ENCODE measurements at regions not wholly inside any gene's neighbourhood (a gene's known extent, or its start where the extent isn't known, plus 50 kb on each side); places are given as distances from the start of the nearest gene placed in this dataset.

DNA sequence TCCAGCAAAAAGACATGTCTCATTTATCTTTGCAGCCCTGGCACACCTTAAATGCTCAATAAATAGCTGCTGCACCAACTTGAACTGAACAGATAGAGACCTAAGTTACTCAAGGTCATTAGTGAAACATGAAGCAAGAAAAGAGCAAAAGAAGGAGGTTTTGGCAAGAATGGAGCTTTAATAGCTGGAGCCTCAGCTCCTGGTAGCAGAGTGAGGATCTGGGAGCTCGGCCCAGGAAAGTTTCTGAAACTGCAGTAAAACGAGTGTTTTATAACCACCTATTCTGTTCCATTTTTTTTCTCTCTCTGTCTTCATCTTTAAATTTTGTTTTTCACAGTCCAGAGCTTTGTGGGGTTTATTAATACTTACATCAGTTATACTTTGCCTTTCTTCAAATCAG is 207.5 kb downstream of the SETD4 start:
- Mint-ChIP-seq H3K27me3 (ENCODE audit: low read depth in 3 of 3) (peaks cover 1 to 6% (median 3%) of the 10 kb centered on the region in 3 donors), H3K9me3 (peaks cover 0 to 3% (median 0%) of the 10 kb centered on the region in 7 donors), H3K4me1 (peaks cover 6% of the 10 kb centered on the region), H3K27ac (no peak overlapping the region), H3K36me3 (no peaks in the 10 kb centered on the region), H3K4me3 (no peak overlapping the region)
- Histone ChIP-seq H3K4me3 (replicated peaks in 1 of 3; ENCODE audit: low read depth in 2 of 3, low read length in 3 of 3) (no peak overlapping the region), H3K4me2 (replicated peaks; ENCODE audit: extremely low read depth, low read length, poor library complexity, severe bottlenecking) (no peak overlapping the region), H2AFZ (ENCODE audit: insufficient read depth, low read depth, low read length, poor library complexity, severe bottlenecking) (no peak overlapping the region), H3K79me2 (ENCODE audit: insufficient read depth, low read length) (no peaks in the 10 kb centered on the region), H3K4me1 (ENCODE audit: control insufficient read depth in 1 of 2, insufficient read depth in 2 of 2, low read length in 2 of 2) (no peaks in the 10 kb centered on the region), H3K9ac (ENCODE audit: insufficient read depth, low read length, poor library complexity, severe bottlenecking) (no peak overlapping the region), H3K27ac (ENCODE audit: low read depth in 1 of 2, low read length in 2 of 2) (no peak overlapping the region), H3K36me3 (replicated peaks in 1 of 2; ENCODE audit: control insufficient read depth in 1 of 2, insufficient read depth in 2 of 2, low read length in 2 of 2) (no peaks in the 10 kb centered on the region), H3K9me3 (replicated peaks in 1 of 2; ENCODE audit: control insufficient read depth in 1 of 2, insufficient read depth in 1 of 2, low read length in 2 of 2) (no peaks in the 10 kb centered on the region), H3K27me3 (ENCODE audit: control insufficient read depth in 2 of 2, insufficient read depth in 2 of 2, low read length in 2 of 2) (no peaks in the 10 kb centered on the region), H4K20me1 (ENCODE audit: insufficient read depth, low read length) (no peaks in the 10 kb centered on the region)
- intact Hi-C loops (cut with micrococcal nuclease) = no loop called here
- WGBS (ENCODE audit: insufficient coverage) = no CpG with 5 or more reads among the region's 2 CpGs
- TF ChIP-seq, protein P1, sequence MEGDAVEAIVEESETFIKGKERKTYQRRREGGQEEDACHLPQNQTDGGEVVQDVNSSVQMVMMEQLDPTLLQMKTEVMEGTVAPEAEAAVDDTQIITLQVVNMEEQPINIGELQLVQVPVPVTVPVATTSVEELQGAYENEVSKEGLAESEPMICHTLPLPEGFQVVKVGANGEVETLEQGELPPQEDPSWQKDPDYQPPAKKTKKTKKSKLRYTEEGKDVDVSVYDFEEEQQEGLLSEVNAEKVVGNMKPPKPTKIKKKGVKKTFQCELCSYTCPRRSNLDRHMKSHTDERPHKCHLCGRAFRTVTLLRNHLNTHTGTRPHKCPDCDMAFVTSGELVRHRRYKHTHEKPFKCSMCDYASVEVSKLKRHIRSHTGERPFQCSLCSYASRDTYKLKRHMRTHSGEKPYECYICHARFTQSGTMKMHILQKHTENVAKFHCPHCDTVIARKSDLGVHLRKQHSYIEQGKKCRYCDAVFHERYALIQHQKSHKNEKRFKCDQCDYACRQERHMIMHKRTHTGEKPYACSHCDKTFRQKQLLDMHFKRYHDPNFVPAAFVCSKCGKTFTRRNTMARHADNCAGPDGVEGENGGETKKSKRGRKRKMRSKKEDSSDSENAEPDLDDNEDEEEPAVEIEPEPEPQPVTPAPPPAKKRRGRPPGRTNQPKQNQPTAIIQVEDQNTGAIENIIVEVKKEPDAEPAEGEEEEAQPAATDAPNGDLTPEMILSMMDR (IDR thresholded peaks at IDR 0.05) = no peak
- no peak for DNase-seq

DNA sequence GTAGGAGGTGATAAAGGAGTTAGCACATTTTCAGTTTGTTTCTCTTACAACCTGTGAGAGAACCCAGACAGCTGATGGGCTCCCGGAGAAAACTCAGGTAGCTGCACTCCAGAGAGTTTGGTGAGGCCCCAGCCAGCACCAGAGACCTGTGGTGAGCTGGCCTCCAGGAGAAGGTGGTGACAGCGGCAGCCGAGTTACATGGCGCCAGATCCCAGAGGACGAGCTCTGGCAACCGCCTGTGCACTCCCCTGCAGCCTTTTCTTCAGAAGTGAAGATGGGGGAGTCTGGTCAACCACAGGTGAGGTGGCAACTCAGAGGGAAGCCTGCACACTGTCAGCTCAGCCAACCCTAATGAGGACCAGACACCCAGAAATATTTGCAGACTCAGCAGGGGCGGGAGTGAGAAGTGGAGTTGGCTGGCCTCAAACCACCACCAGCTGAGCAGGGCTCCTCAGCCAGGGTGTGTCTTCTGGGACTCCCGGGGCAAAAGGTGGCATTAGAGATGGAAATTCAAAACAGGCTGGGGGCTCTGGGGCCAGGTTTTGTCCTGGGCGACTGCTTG is 209.7 kb downstream of the SETD4 start:
- no peak overlapping the region for H3K4me2 ChIP-seq (replicated peaks; ENCODE audit: extremely low read depth, low read length, poor library complexity, severe bottlenecking)

More for the DNA sequence above, 209.7 kb downstream of the SETD4 start:
- 70% methylated on average over 2 of the region's 9 CpGs for WGBS (ENCODE audit: insufficient coverage)
- Histone ChIP-seq H3K79me2 (ENCODE audit: insufficient read depth, low read length) (no peaks in the 10 kb centered on the region), H4K20me1 (ENCODE audit: insufficient read depth, low read length) (no peaks in the 10 kb centered on the region), H3K9me3 (replicated peaks in 1 of 2; ENCODE audit: control insufficient read depth in 1 of 2, insufficient read depth in 1 of 2, low read length in 2 of 2) (no peaks in the 10 kb centered on the region), H3K4me3 (replicated peaks in 1 of 3; ENCODE audit: low read depth in 2 of 3, low read length in 3 of 3) (no peak overlapping the region), H3K4me1 (ENCODE audit: control insufficient read depth in 1 of 2, insufficient read depth in 2 of 2, low read length in 2 of 2) (no peaks in the 10 kb centered on the region), H3K36me3 (replicated peaks in 1 of 2; ENCODE audit: control insufficient read depth in 1 of 2, insufficient read depth in 2 of 2, low read length in 2 of 2) (no peaks in the 10 kb centered on the region), H3K27me3 (ENCODE audit: control insufficient read depth in 2 of 2, insufficient read depth in 2 of 2, low read length in 2 of 2) (no peaks in the 10 kb centered on the region), H3K9ac (ENCODE audit: insufficient read depth, low read length, poor library complexity, severe bottlenecking) (no peak overlapping the region), H3K27ac (ENCODE audit: low read depth in 1 of 2, low read length in 2 of 2) (no peak overlapping the region), H2AFZ (ENCODE audit: insufficient read depth, low read depth, low read length, poor library complexity, severe bottlenecking) (no peak overlapping the region)
- Mint-ChIP-seq H3K36me3 (no peaks in the 10 kb centered on the region), H3K4me1 (peaks cover 6% of the 10 kb centered on the region), H3K27me3 (ENCODE audit: low read depth in 3 of 3) (peaks cover 1 to 9% (median 1%) of the 10 kb centered on the region in 3 donors), H3K4me3 (no peak overlapping the region), H3K27ac (no peak overlapping the region), H3K9me3 (no peaks in the 10 kb centered on the region)
- DNase-seq = no peak
- intact Hi-C loops (cut with micrococcal nuclease) = no loop called here
- TF ChIP-seq, protein P1 (IDR thresholded peaks at IDR 0.05) = no peak

Data from CD14-positive monocyte (primary cell).